H1 (cell line): ENCODE measurements at regions not wholly inside any gene's neighbourhood (a gene's known extent, or its start where the extent isn't known, plus 50 kb on each side); places are given as distances from the start of the nearest gene placed in this dataset.

Source experiments
- CTCF ChIA-PET: fragments of 300-600 bp; sonication (Branson Sonifier 250); formaldehyde crosslinking; loops from one replicate; lab custom pipeline; 2021; ENCODE audit not compliant: partially characterized antibody; lab: Charles Lee
- POLR2A ChIA-PET: fragments of 300-600 bp; sonication (Branson Sonifier 250); formaldehyde crosslinking; loops from one replicate; lab custom pipeline; 2021; ENCODE audit warnings: inconsistent platforms; ENCODE audit not compliant: partially characterized antibody; lab: Charles Lee
- DNase-seq, 2 experiments: peaks; one replicate each; pipeline versions ENCODE4 v3.0.0 to v3.0.0-alpha.2; 2010 to 2022; ENCODE audit warnings: low spot score in 2 of 2, low read depth in 1 of 2, mixed read lengths in 1 of 2
- FAIRE-seq: peaks from 2 replicates; lab custom pipeline; 2011; peaks lifted over from hg19 to GRCh38; lab: Jason Lieb, UNC
- H2AFZ ChIP-seq: 2 replicates; pipeline ENCODE4 v1.8.1; 2012; ENCODE audit warnings: low read length, inconsistent platforms
- H2AK5ac ChIP-seq: 2 replicates; pipeline ENCODE4 v1.6.1; 2013; ENCODE audit warnings: low read depth, low read length
- H2BK120ac ChIP-seq: replicated peaks from 2 replicates; pipeline ENCODE3; 2013; ENCODE audit warnings: low read depth, low read length, inconsistent platforms
- H2BK12ac ChIP-seq: 2 replicates; pipeline ENCODE4 v1.6.1; 2013; ENCODE audit warnings: low read depth, low read length
- H2BK15ac ChIP-seq: 2 replicates; pipeline ENCODE4 v1.6.1; 2013; ENCODE audit warnings: low read length
- H2BK20ac ChIP-seq: 2 replicates; pipeline ENCODE4 v1.6.1; 2013; ENCODE audit warnings: low read length
- H2BK5ac ChIP-seq: 2 replicates; pipeline ENCODE4 v1.6.1; 2013; ENCODE audit warnings: low read depth, low read length
- H3K14ac ChIP-seq: 2 replicates; pipeline ENCODE4 v1.6.1; 2013; ENCODE audit warnings: inconsistent platforms; ENCODE audit not compliant: insufficient read length
- H3K18ac ChIP-seq: 2 replicates; pipeline ENCODE4 v1.6.1; 2013; ENCODE audit warnings: low read length; ENCODE audit errors: extremely low read depth
- H3K23ac ChIP-seq: 2 replicates; pipeline ENCODE4 v1.6.1; 2013; ENCODE audit warnings: inconsistent platforms; ENCODE audit not compliant: insufficient read length
- H3K23me2 ChIP-seq: 2 replicates; pipeline ENCODE4 v1.6.1; 2013; ENCODE audit warnings: low read depth, low read length
- H3K27ac ChIP-seq: 2 replicates; pipeline ENCODE4 v1.6.1; 2011; ENCODE audit warnings: low read depth, low read length, inconsistent platforms
- H3K27me3 ChIP-seq, 4 experiments: replicated peaks in 1 of 4; 1 replicate in 1 of 4; 2 replicates in 3 of 4; pipeline versions ENCODE4 v1.6.1 to v1.8.1; 2011 to 2013; ENCODE audit warnings: low read length in 3 of 4, mild to moderate bottlenecking in 3 of 4, inconsistent platforms in 2 of 4, mixed read lengths in 2 of 4, moderate library complexity in 1 of 4; ENCODE audit not compliant: control insufficient read depth in 3 of 4, insufficient read depth in 3 of 4; ENCODE audit errors: extremely low read depth in 1 of 4
- H3K36me3 ChIP-seq, 4 experiments: 2 replicates each; pipeline versions ENCODE4 v1.6.1 to v1.8.1; 2011 to 2013; ENCODE audit warnings: mild to moderate bottlenecking in 4 of 4, low read length in 3 of 4, moderate library complexity in 2 of 4, control low read depth in 1 of 4, inconsistent platforms in 1 of 4; ENCODE audit not compliant: insufficient read depth in 4 of 4, control insufficient read depth in 2 of 4
- H3K4ac ChIP-seq: replicated peaks from 2 replicates; pipeline ENCODE3; 2013; ENCODE audit warnings: low read length, low read depth, mixed read lengths, inconsistent platforms; ENCODE audit not compliant: insufficient read length
- H3K4me1 ChIP-seq, 4 experiments: replicated peaks in 1 of 4; 1 replicate in 1 of 4; 2 replicates in 3 of 4; pipeline versions ENCODE4 v1.6.1 to v1.8.1; 2011 to 2013; ENCODE audit warnings: low read length in 3 of 4, inconsistent platforms in 2 of 4, mixed read lengths in 1 of 4; ENCODE audit not compliant: insufficient read depth in 4 of 4, control insufficient read depth in 3 of 4
- H3K4me2 ChIP-seq, 2 experiments: 2 replicates each; pipeline versions ENCODE4 v1.6.1 to v1.8.1; 2011 to 2013; ENCODE audit warnings: low read depth in 2 of 2, low read length in 2 of 2, control low read depth in 1 of 2, inconsistent platforms in 1 of 2, mild to moderate bottlenecking in 1 of 2; ENCODE audit not compliant: insufficient read depth in 1 of 2
- H3K4me3 ChIP-seq, 4 experiments: fragments of 200-600, 300-600 bp in 1 of 4; sonication (generic), shearing (Covaris generic), sonication (Bioruptor Twin) in 1 of 4; 2 replicates each; pipeline versions ENCODE4 v1.5.1 to v1.8.1; 2011 to 2016; ENCODE audit warnings: low read length in 4 of 4, low read depth in 3 of 4, control low read depth in 2 of 4, inconsistent platforms in 2 of 4, mild to moderate bottlenecking in 2 of 4, mixed read lengths in 1 of 4, moderate library complexity in 1 of 4; ENCODE audit not compliant: insufficient read depth in 2 of 4; ENCODE audit errors: extremely low read depth in 1 of 4
- H3K56ac ChIP-seq: replicated peaks from 2 replicates; pipeline ENCODE3; 2013; ENCODE audit warnings: low read depth, mild to moderate bottlenecking, mixed read lengths, low read length, inconsistent platforms; ENCODE audit not compliant: insufficient read length
- H3K79me1 ChIP-seq: 2 replicates; pipeline ENCODE4 v1.6.1; 2013; ENCODE audit warnings: low read depth, low read length, control low read depth
- H3K79me2 ChIP-seq, 2 experiments: 2 replicates each; pipeline versions ENCODE4 v1.6.1 to v1.8.1; 2012 to 2013; ENCODE audit warnings: low read length in 2 of 2, mild to moderate bottlenecking in 2 of 2, inconsistent platforms in 1 of 2; ENCODE audit not compliant: insufficient read depth in 2 of 2, control insufficient read depth in 1 of 2
- H3K9ac ChIP-seq, 4 experiments: replicated peaks in 1 of 4; 1 replicate in 1 of 4; 2 replicates in 3 of 4; pipeline versions ENCODE4 v1.6.1 to v1.8.1; 2011 to 2013; ENCODE audit warnings: low read depth in 3 of 4, low read length in 3 of 4, control low read depth in 2 of 4, mild to moderate bottlenecking in 2 of 4, moderate library complexity in 2 of 4, inconsistent platforms in 1 of 4; ENCODE audit errors: extremely low read depth in 1 of 4
- H3K9me3 ChIP-seq, 2 experiments: 2 replicates each; pipeline versions ENCODE4 v1.6.1 to v1.8.1; 2012 to 2013; ENCODE audit warnings: mild to moderate bottlenecking in 2 of 2, moderate library complexity in 2 of 2, control low read depth in 1 of 2, inconsistent platforms in 1 of 2, low read depth in 1 of 2, low read length in 1 of 2, mixed read lengths in 1 of 2; ENCODE audit not compliant: insufficient read depth in 2 of 2
- H4K20me1 ChIP-seq, 2 experiments: replicated peaks in 1 of 2; 2 replicates each; pipeline versions ENCODE3 to v1.8.1; 2011 to 2013; ENCODE audit warnings: inconsistent platforms in 2 of 2, low read length in 2 of 2, mild to moderate bottlenecking in 1 of 2; ENCODE audit not compliant: insufficient read depth in 2 of 2, control insufficient read depth in 1 of 2
- H4K5ac ChIP-seq: 2 replicates; pipeline ENCODE4 v1.6.1; 2013; ENCODE audit warnings: low read length, low read depth, mixed read lengths, inconsistent platforms; ENCODE audit not compliant: insufficient read length
- H4K8ac ChIP-seq: 2 replicates; pipeline ENCODE4 v1.8.0; 2013; ENCODE audit warnings: mild to moderate bottlenecking, moderate library complexity, low read length, inconsistent platforms; ENCODE audit not compliant: insufficient read depth; ENCODE audit errors: extremely low read depth
- H4K91ac ChIP-seq: replicated peaks from 2 replicates; pipeline ENCODE3; 2013; ENCODE audit warnings: low read length, mixed read lengths, inconsistent platforms; ENCODE audit not compliant: insufficient read length
- CEBPB ChIP-seq: IDR thresholded peaks from 2 replicates; pipeline ENCODE4 v1.6.1; 2012; ENCODE audit warnings: low read depth, low read length
- HDAC2 ChIP-seq, 2 experiments: fragments of 300-600 bp in 1 of 2; sonication (generic) in 1 of 2; IDR thresholded peaks; 2 replicates each; pipeline ENCODE4 v1.6.1; 2011 to 2012; ENCODE audit warnings: low read depth in 2 of 2, low read length in 2 of 2, mild to moderate bottlenecking in 2 of 2, moderate library complexity in 2 of 2, borderline replicate concordance in 1 of 2, inconsistent platforms in 1 of 2
- HDAC6 ChIP-seq: IDR thresholded peaks from one replicate; pipeline ENCODE4 v1.7.1; 2012; ENCODE audit warnings: low read depth, mild to moderate bottlenecking, inconsistent platforms, low read length, moderate library complexity
- NANOG ChIP-seq: IDR thresholded peaks from 2 replicates; pipeline ENCODE4 v1.6.1; 2011; ENCODE audit warnings: low read length, low read depth, mild to moderate bottlenecking, inconsistent platforms; ENCODE audit not compliant: insufficient read depth, poor library complexity, severe bottlenecking
- POLR2A ChIP-seq, 2 experiments: IDR thresholded peaks; 1 replicate in 1 of 2; 2 replicates in 1 of 2; pipeline ENCODE4 v1.6.1; 2011; ENCODE audit warnings: low read depth in 2 of 2, low read length in 2 of 2, mild to moderate bottlenecking in 2 of 2; ENCODE audit errors: control extremely low read depth in 1 of 2
- RAD21 ChIP-seq, 2 experiments: IDR thresholded peaks in 1 of 2; conservative IDR thresholded peaks in 1 of 2; 2 replicates each; pipeline ENCODE4 v1.6.1; 2011; ENCODE audit warnings: low read depth in 2 of 2, low read length in 2 of 2, improper control_type of control experiment in 1 of 2, inconsistent platforms in 1 of 2, mild to moderate bottlenecking in 1 of 2, moderate library complexity in 1 of 2
- TBP ChIP-seq: IDR thresholded peaks from 2 replicates; pipeline ENCODE4 v1.6.1; 2011; ENCODE audit warnings: low read depth, low read length, improper control_type of control experiment
- WGBS, 2 experiments: shearing (Covaris generic) in 1 of 2; methylation state at CpG; one replicate each; pipeline versions ENCODE4 v1.1.6 to v1.1.7; 2013 to 2015; ENCODE audit warnings: low lambda C conversion rate in 2 of 2, mixed read lengths in 2 of 2, inconsistent platforms in 1 of 2, low coverage in 1 of 2, missing lambda C conversion rate in 1 of 2; ENCODE audit not compliant: insufficient replicate concordance in 2 of 2, insufficient coverage in 1 of 2, insufficient read length in 1 of 2; ENCODE audit errors: extremely low coverage in 1 of 2, missing lambda C conversion rate in 1 of 2; 5-methylcytosine and 5-hydroxymethylcytosine counted together

- H3K27ac ChIP-seq: peak overlapping the region; percentile 90
- H3K36me3 ChIP-seq: no peaks in the 10 kb centered on the region
- CTCF ChIA-PET: interaction anchor here (0.8 to 3.8 kb wide), 8 partner anchors 17 to 516 kb away, joined by 3 to 22 read pairs (median 4); no protein-coding TSS in a partner anchor
- peaks cover 8 to 18% (median 11%) of the 10 kb centered on the region in 4 experiments for H3K4me1 ChIP-seq
- DNase-seq: no peak
- no peak overlapping the region for H3K56ac ChIP-seq
- no peak overlapping the region for H4K8ac ChIP-seq
- POLR2A ChIA-PET: interaction anchor here (1.0 to 3.8 kb wide), 7 partner anchors 8 to 59 kb away, joined by 3 to 25 read pairs (median 4); no protein-coding TSS in a partner anchor
- H3K27me3 ChIP-seq: no peaks in the 10 kb centered on the region
- H2BK12ac ChIP-seq: peak overlapping the region; percentile 62
- peak overlapping the region; percentile 93 for H2BK5ac ChIP-seq
- no peaks in the 10 kb centered on the region for H3K9me3 ChIP-seq
- peak overlapping the region; percentile 96 for H2BK120ac ChIP-seq
- H2BK15ac ChIP-seq: no peak overlapping the region
- H3K23ac ChIP-seq: no peak overlapping the region
- H4K5ac ChIP-seq: peak overlapping the region; percentile 32
- WGBS, 2 experiments: 70% methylated on average over 1 of the region's 1 CpG; no CpG with 5 or more reads in 1 of the 2 experiments
- no peak overlapping the region for H2AFZ ChIP-seq
- H2BK20ac ChIP-seq: peak overlapping the region; percentile 96; the same call in 1 of the 2 replicates
- H4K91ac ChIP-seq: peak overlapping the region; percentile 79
- peak overlapping the region; percentile 32 to 49; a peak in 2 of 4 replicates for H3K4me2 ChIP-seq
- peak overlapping the region; percentile 71 for H3K4ac ChIP-seq
- no peak overlapping the region for H3K14ac ChIP-seq
- H3K23me2 ChIP-seq: no peaks in the 10 kb centered on the region
- peak overlapping the region in 2 of 4 experiments; percentile 16 to 25; a peak in 5 of 7 replicates for H3K9ac ChIP-seq
- no peak overlapping the region for H3K4me3 ChIP-seq
- no peaks in the 10 kb centered on the region for H3K79me2 ChIP-seq
- H3K79me1 ChIP-seq: no peaks in the 10 kb centered on the region
- H3K18ac ChIP-seq: peak overlapping the region; percentile 79
- peak; percentile 58 for FAIRE-seq
- H4K20me1 ChIP-seq: no peaks in the 10 kb centered on the region
- H2AK5ac ChIP-seq: no peak overlapping the region; the same call in 1 of the 2 replicates
- TF ChIP-seq POLR2A (IDR thresholded peaks at IDR 0.05; ENCODE audit: control extremely low read depth in 1 of 2, low read depth in 2 of 2, low read length in 2 of 2) (peak in 1 of 2 experiments; percentile 58; a peak in 1 of 3 replicates), HDAC6 (no peak), RAD21 (IDR thresholded peaks at IDR 0.05 in 1 of 2, conservative IDR thresholded peaks at IDR 0.05 in 1 of 2; ENCODE audit: low read depth in 2 of 2, low read length in 2 of 2) (peak in 1 of 2 experiments; percentile 4; a peak in 1 of 4 replicates), TBP (peak; percentile 28; the same call in 1 of the 2 replicates), HDAC2 (IDR thresholded peaks at IDR 0.05; ENCODE audit: borderline replicate concordance in 1 of 2, low read depth in 2 of 2, low read length in 2 of 2) (no peak), CEBPB (no peak), NANOG (no peak)
These were observed 380.3 kb upstream of the ATP10A start for GRCh38 chr15:26243382-26243781.
